ENCODE measurements at regions not wholly inside any gene's neighbourhood (a gene's known extent, or its start where the extent isn't known, plus 50 kb on each side); places are given as distances from the start of the nearest gene placed in this dataset.

DNA sequence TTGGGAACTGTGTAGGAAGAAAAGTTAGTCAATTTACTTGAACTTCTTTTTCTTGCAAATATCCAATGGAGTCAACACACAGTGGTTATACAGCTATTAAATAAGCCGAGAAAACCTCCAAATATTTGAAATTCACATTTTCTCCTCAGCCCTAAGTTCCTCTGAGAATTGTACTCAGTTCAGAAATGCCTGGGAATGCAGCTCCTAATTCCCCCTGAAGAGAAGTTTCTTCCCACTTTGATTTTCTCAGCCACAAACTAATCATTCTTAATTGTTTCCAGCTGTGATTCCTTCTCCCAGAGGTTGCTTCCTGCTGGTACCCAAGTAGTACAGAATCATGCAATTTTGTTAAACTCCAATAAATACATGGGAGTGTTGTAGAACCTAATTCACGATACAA, 246.1 kb upstream of the MIR17HG start:
- TF ChIP-seq, protein P1, sequence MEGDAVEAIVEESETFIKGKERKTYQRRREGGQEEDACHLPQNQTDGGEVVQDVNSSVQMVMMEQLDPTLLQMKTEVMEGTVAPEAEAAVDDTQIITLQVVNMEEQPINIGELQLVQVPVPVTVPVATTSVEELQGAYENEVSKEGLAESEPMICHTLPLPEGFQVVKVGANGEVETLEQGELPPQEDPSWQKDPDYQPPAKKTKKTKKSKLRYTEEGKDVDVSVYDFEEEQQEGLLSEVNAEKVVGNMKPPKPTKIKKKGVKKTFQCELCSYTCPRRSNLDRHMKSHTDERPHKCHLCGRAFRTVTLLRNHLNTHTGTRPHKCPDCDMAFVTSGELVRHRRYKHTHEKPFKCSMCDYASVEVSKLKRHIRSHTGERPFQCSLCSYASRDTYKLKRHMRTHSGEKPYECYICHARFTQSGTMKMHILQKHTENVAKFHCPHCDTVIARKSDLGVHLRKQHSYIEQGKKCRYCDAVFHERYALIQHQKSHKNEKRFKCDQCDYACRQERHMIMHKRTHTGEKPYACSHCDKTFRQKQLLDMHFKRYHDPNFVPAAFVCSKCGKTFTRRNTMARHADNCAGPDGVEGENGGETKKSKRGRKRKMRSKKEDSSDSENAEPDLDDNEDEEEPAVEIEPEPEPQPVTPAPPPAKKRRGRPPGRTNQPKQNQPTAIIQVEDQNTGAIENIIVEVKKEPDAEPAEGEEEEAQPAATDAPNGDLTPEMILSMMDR (IDR thresholded peaks at IDR 0.05; ENCODE audit: insufficient read depth, low read length) = no peak
- TF ChIP-seq POLR2AphosphoS5 (IDR thresholded peaks at IDR 0.05; ENCODE audit: low read depth) (no peak), GABPA (IDR thresholded peaks at IDR 0.05; ENCODE audit: low read depth) (no peak)
- TF ChIP-seq, protein P2, sequence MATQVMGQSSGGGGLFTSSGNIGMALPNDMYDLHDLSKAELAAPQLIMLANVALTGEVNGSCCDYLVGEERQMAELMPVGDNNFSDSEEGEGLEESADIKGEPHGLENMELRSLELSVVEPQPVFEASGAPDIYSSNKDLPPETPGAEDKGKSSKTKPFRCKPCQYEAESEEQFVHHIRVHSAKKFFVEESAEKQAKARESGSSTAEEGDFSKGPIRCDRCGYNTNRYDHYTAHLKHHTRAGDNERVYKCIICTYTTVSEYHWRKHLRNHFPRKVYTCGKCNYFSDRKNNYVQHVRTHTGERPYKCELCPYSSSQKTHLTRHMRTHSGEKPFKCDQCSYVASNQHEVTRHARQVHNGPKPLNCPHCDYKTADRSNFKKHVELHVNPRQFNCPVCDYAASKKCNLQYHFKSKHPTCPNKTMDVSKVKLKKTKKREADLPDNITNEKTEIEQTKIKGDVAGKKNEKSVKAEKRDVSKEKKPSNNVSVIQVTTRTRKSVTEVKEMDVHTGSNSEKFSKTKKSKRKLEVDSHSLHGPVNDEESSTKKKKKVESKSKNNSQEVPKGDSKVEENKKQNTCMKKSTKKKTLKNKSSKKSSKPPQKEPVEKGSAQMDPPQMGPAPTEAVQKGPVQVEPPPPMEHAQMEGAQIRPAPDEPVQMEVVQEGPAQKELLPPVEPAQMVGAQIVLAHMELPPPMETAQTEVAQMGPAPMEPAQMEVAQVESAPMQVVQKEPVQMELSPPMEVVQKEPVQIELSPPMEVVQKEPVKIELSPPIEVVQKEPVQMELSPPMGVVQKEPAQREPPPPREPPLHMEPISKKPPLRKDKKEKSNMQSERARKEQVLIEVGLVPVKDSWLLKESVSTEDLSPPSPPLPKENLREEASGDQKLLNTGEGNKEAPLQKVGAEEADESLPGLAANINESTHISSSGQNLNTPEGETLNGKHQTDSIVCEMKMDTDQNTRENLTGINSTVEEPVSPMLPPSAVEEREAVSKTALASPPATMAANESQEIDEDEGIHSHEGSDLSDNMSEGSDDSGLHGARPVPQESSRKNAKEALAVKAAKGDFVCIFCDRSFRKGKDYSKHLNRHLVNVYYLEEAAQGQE (IDR thresholded peaks at IDR 0.05; ENCODE audit: insufficient replicate concordance, low read depth) = no peak
